NCI-H748 treated with DMSO at 0.1 percent for 48 hours (cell line): ENCODE measurements at regions not wholly inside any gene's neighbourhood (a gene's known extent, or its start where the extent isn't known, plus 50 kb on each side); places are given as distances from the start of the nearest gene placed in this dataset.

Experiments used
- DNase-seq: peaks from one replicate; lab custom pipeline; 2025; lab: John Stamatoyannopoulos, UW

DNA sequence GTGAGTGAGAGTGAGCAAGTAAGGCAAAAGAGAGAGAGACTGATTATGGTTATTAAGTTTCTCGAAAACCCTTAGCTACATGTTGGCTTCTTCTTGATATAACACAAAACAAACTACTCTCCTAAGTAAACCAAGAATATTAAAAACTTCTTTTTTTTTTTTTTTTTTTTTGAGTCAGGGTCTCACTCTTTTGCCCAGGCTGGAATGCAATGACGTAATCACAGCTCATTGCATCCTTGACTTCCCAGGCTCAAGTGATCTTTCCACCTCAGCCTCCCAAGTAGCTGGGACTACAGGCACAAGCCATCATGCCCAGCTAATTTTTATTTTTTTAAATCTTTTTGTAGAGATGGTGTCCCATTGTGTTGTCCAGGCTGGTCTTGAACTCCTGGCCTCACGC is 102.2 kb upstream of the IL6 start:
- DNase-seq, result no peak

DNA sequence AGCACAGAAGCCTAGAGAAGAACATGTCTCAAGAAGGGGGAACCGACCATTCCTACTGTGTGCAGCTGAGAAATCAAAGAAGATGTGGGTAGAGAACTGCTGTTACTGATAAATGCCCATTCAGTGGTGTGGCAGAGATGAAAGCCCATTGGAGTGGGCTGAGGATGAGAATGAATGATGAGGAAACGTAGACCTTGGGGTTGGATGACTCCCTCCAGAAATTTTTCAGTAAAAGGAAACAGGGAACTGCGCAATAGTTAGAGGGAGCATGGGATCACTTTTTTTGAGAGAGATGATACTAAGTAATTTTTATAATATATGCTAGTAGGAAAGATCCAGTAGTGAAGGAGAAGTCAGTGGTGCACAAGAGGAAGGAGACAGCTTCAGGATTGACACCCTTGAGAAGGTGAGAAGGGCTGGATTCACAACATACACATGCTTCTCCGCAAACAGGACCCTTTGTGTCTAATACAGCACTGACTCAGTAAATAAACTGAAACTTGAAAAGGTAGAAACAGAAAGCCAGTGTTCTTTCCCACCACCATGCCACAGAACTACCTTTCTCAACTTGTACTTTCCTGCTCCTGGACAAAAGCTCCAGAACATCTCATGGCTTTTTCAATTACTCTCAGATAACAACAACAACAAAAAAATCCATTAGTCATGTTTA is 104.7 kb upstream of the IL6 start:
- DNase-seq, result no peak

DNA sequence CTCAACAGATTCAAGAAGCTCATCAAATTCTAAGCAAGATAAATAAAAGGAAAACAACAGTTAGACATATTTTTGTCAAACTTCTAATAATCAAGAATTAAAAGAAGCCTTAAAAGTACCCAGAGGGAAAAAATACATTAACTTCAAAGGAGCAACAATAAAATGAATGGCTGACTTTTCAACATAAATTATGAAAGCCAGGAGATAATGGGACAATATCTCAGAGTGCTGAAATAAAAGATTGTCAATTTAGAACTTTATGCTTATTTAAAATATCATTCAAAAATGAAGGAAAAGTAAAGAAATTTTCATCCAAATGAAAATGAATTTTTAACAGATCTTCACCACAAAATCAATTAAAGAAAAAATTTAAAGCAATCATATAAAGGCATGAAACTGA is 108.5 kb upstream of the IL6 start:
- no peak for DNase-seq

DNA sequence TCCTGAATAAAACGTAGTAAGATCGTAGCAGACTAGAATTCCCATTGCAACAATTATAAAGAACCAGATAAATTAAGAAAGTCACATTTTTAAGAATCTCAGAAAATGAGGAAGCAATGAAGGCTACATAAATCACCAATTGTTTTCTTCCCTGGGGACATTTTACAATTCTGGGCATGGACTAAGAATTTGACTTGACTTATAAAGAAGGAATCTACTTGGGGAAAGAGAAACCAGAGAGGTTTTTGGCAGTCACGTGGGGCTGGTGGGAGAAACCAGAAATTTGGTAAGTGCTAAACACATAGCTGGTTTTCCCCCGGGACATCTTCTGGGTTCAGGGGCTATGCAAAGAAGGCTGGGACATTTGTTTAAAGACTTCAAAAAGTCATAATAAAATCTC is 109.8 kb upstream of the IL6 start:
- DNase-seq, result no peak

DNA sequence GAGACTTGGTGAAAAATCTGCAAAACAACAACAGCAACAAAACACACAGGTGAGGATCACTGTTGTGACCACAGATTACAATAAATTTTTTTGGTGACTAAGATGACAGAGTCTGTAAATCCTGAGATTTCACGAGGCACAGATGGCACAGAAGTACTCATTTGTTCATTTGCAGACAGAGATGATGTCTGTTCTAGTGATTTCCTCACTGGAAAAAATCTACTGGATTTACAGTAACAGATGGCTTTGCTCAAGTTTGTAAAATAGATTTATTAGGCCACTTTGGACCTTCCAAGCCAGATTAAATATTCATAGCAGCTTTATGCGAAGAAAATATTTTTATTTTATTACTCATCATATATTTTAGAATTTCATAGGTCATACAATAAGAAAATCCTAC is 113.5 kb upstream of the IL6 start:
- no peak for DNase-seq

DNA sequence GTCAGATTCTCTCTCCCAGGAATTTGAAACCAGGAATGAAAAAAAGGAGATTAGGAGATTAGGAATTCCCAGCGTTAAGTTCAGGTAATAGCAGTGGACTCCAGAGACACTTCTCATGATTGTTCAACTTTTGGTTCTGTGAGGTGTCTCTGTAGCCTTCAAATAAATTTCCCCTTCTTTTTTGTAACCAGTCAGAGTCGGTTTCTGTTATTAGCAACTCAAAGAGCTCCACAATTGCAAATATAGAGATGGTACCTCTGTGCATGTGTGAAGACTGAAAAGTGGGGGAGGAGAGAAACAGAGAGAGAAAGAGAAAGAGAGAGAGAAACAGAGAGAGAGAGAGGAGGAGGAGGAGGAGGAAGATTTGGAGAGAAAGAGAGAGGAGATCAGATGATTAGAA is 112.8 kb upstream of the STEAP1B start:
- no peak for DNase-seq

DNA sequence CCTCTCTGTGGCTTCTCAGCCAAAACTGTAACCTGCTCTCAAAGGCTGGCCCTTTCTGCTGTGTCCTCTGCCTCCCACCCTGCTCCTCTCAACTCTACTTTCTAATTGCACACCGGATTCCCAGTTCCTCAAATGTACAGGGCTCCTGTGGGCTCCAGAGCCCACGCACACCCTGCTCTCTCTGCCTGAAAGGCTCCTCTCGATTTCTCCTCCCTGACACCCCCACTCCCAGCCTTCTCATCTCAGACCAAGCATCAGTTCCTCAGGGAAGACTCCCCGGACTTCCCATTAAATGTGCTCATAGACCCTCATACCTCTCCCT is 111.7 kb upstream of the STEAP1B start:
- no peak for DNase-seq

DNA sequence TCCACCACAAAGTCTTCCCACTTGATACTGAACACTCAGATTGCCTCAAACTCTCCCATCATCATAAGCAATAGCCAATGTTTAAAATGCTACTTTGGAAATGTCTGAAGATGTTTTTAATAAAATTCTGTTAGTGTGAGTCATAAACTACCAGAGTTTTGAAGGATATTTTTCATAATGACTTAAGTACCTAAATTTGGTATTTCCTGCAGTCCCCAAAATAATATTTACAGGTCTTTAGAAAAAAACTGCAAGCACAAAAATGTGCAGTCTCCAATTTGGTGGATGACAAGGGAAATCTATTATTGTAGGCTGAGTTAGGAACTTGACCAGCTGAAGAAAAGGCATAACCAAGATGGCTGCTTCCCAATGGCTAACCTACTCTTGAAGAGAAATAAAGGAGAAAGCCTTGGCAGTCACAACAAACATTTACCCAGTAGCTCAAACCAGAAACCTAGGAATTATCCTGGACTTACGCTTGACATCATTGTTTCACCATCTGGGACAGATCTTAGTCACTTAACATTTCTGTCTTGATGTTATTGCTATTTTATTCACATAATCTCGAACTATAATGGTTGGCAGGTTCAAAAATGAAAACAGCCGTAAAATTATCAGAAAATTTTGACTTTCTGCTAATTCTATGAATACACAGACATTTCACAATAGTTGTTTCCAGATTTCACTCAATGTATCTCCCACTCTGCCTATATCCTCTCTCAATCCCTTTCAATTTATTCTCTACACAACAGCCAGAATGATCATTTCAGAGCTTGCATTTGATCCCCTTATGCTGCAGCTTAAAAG is 111.2 kb upstream of the STEAP1B start:
- DNase-seq, result no peak

DNA sequence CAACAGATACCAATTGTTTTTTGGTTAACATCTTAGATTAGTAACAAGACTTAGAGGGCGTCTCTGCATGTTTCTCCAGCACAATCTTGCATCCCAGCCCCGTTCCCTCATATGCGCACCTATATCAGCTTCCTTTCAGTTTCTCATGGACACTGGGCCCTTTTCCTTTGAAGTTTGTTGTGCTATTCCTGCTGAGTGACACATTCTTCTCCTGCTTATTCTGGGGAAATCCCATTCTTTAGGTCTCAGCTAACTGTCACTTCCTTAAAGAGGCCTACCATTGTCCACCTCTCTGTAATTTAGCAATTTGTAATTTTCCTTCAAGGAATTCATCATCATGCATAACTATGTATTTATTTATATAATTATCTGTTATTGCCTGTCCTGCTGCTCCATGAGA is 110.3 kb upstream of the STEAP1B start:
- DNase-seq, result no peak

DNA sequence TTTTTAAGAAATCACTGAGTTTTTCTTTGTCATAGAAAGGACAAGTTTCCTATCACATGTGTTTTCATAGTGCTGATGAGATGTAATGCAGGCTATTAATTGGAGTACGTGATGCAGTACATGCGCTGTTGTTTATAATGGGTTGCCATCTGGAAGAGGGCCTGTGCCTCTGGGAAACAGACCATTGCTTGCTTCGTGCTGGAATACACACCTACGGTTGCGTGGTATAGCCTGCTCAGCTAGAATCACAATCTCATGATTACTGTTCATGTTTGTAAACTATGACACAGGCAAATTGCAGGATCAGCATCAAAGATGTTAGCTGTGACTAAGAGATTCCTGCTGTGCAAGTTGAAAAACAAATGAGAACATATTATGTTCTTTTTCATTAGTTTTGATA is 107.2 kb upstream of the STEAP1B start:
- DNase-seq, result peak; percentile 30

DNA sequence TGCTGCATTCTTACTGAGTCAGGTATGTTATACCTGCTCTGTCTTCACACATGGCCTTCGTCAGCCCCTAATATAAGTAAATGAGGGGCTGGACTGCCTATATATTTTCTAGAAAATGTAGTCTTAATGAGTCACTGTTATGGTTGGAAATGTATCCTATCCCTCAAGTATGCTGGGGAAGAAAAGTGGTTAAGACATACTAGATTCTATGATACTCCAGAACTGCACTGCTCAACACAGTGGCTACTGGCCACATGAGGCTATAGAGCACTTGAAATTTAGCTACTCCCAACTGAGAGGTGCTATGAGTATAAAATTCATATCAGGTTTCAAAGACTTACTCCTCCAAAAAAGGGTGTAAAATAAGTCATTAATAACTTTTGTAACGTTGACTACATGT is 104.3 kb upstream of the STEAP1B start:
- DNase-seq, result no peak

DNA sequence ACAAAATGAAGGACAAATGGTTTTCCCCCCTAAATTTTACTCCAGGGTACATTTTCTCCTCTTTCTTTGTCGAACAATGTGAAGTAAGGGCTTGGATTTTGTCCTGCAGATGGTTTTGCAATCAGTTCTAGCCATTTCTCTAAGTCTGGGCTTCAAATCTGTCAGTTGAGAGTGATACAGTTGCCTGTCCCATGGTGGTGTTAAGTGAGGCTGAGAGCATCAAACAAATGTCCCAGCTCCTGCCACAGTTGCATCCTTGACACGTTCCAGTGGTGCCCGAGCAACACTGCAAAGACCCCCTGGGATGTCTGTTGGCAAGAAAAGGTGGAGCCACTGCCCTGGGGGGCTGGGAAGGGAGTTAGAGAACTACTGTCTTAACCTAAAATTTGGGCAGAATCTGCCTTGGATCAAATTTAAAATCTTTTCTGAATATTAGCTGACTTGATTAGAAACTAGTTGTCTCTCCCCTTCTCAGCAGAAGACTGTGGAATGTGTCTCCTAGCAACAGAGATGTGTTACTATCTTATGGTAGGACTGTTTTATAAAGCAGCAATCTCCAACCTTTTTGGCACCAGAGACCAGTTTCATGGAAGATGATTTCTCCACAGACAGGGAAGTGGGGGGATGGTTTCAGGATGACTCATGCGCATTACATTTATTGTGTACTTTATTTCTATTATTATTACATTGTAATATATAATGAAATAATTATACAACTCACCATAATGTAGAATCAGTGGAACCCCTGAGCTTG is 102.0 kb upstream of the STEAP1B start:
- no peak for DNase-seq

DNA sequence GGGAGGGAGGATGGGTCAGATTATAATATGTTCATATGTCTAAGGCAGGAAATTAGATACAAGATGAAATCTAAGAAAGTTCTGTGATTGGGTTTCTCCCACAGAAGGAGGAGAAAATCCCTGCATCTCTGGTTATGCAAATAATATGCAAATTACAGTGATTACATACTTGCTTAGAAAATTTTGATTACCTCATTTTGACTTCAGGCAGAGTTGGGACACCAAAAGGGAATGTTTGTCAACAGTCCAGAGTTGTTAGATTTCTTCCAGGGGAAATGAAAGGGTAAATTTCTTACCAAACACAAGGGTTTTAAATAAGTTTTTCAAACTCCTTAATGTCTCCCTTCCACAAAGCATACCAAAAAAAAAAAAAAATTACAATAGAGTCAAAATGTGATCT is 101.4 kb upstream of the STEAP1B start:
- DNase-seq, result no peak

DNA sequence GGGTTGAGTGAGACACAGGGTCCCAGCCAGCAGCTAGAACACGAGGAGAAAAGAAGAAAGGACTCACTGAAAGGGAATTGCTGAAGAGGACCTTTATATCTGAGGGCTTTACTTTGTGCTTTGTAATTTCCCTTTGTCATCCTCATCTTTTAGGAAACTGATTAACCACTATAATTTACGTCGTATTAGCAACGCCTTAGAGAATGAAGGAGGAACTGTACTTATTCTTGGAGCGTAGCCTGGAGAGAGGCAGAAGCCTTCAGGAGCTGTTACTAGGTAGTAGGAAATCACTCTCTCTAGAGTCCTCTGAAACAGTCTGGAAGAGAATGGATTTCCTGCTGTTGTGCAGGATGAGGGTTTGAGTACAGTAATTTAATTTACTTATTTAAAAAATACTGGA is 101.0 kb upstream of the STEAP1B start:
- no peak for DNase-seq

DNA sequence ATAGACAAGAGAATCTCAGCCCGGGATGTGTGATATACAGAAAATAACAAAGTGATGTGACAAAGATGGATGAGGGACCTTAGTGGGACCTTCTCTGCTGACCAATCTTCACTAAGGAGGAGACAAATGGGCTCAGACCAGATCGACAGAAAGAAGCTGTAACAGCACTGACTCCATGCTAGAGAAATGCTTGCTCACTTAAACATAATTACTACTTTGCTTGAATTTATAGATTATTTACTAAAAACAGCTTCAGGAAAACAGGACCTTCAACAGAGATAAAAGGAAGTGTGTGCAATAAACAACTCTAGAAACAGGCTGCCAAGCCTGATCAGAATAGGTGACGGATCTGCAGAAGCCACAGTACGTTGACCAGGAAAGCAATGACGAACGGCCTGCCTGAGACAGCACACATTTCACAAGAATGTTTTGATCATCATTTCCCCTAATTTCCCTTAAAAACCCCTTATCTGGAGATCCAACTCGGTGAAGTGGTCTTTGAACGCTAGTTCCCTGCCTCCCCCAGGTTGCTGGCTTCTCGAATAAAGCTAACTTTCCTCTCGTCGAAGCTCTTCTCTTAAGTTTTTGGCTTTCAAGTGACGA is 98.4 kb upstream of the STEAP1B start:
- DNase-seq, result no peak

DNA sequence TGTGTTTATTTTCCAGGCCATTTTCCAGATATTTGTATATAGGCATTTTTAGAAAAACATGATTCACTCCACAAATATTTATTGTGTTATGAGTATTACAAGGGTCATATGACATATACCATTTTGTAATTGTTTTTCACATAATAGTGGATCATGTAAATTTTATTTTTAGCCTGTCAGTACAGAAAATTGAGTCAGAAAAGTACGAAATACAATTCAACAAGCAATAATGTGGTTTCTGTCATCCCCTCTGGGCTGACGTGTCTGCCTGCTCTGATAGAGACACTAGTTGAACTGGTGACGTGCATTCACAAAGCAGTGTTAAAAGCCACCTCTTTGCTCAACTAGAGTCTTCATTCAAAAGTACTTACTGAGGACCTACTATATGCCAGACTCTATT is 97.9 kb upstream of the STEAP1B start:
- DNase-seq, result no peak

DNA sequence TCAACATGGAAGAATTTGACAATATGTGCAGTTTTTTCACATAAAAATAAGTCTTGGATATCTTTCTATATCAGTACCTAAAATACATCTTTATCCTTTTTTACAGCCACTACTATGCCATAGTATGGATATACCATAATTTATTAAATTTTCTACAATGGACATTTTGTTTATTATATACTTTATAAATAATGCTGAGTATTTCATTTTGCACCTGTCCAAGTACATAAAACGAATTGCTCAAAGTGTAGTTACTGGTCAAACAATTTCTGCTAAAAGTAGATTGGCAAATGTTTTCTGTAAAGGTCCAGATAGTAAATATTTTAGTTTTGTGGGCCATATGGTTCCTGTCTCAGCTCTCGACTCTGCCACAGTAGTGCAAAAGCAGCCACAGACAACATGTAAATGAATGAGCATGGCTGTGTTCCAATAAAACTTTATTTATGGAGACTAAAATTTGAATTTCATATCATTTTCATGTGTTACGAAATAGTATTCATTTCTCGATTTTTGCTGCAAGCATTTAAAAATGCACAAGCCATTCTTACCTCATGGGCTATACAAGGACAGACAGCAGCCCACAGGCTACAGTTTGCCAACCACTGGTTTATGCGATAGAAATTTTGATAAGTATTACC is 96.9 kb upstream of the STEAP1B start:
- no peak for DNase-seq

DNA sequence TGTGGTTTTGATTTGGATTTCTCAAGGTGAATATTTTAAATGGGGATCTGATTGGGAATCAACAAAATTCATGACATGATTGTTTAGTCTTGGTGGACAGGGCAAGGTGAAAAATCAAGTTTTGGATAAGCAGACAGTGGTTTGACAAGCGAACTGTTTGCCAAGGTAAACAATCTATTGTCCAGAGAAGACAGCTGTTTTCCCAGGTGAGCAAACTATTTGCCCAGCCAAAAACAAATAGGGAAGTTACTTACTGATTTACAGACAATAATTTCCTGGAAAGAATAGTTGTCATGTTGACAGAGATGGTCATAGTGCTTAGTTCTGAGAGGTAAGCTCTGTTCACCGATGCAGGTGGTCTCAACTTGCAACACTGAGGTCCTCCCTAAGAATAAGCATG is 94.0 kb upstream of the STEAP1B start:
- peak; percentile 85 for DNase-seq

DNA sequence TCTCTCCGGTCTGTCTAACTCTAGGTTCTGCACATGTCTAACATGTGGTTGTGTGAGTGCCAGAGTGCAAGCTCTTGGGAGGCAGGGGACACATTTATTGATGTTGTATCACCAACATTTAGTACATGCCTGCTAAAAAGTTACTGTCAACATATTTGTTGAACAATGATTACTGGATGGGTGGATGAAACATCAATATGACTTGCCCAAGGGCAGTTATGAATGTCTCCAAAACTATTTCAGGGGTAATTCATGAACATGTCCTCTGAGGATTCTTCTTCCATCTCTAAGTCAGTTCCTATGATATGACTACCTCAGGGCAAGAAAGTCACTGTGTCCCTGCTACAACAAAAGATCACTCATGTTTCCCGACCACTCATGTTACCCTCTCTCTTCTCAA is 91.3 kb upstream of the STEAP1B start:
- DNase-seq, result no peak

DNA sequence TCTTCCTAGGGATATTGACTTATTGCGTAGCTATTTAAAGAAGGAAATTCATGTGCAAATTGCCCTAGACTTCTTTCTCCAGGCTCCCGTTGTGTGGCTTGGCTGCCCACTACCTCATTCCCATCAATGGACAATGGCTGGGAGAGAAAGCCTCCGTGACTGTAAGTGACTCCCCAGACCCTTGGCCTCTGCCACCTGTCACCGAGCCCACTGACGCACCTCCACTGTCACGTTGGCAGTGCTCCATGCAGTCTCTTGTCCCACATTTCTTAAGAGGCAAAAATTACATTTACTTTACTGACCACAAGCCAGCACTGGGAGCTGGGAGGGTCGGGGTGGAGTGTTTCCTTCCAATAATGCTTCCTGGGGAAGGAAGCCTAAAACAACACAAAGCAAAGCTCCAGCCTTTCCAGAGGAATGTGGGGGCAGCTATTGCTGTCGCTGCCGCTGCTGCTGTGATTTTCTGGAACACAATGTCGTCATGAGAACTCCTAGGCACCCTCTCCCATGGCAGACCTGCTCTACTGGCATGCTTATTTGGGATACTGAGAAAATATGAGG is 89.7 kb upstream of the STEAP1B start:
- DNase-seq, result no peak

DNA sequence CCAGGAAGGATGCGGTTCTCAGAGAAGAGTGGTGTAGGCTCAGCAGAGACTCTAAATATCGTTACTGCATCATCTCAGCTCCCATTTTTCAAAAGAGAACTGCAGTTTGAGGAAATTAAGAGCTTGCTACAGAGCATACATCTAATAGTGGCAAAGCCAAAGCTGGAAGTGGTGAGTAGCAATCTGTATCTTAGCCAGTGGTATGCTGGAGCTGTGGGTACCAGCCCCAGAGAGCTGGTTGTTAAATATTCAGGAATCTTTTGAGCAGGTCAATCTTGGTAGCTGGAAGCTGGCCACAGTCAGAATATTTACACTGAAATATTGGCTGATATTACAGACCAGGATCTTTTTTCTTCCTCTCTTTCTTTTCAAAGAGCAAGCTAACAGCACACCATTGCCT is 88.4 kb upstream of the STEAP1B start:
- DNase-seq, result no peak

DNA sequence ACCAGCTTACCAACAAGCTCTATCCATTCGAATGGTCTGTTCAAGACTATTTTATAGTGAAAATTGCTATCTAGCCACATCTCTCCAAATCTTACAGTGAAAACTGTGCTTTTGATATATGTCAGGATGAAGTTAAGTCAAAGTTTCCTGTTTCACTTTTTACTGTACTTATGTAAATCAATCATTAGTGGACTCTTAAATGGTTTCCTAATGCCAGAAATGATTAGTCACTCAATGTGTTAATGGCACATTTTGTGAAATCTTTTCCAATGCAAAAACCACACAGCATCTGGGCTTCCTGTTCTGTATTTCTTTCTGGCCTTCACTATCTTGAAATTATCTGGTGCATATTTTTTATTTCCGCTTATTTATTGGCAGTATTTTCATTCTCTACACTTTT is 87.3 kb upstream of the STEAP1B start:
- DNase-seq, result no peak
